H1 (cell line): ENCODE measurements at regions not wholly inside any gene's neighbourhood (a gene's known extent, or its start where the extent isn't known, plus 50 kb on each side); places are given as distances from the start of the nearest gene placed in this dataset.

Experiments used
- CTCF ChIA-PET: fragments of 300-600 bp; sonication (Branson Sonifier 250); formaldehyde crosslinking; loops from one replicate; lab custom pipeline; 2021; ENCODE audit not compliant: partially characterized antibody; lab: Charles Lee
- POLR2A ChIA-PET: fragments of 300-600 bp; sonication (Branson Sonifier 250); formaldehyde crosslinking; loops from one replicate; lab custom pipeline; 2021; ENCODE audit warnings: inconsistent platforms; ENCODE audit not compliant: partially characterized antibody; lab: Charles Lee
- DNase-seq, 2 experiments: peaks; one replicate each; pipeline versions ENCODE4 v3.0.0 to v3.0.0-alpha.2; 2010 to 2022; ENCODE audit warnings: low spot score in 2 of 2, low read depth in 1 of 2, mixed read lengths in 1 of 2
- FAIRE-seq: peaks from 2 replicates; lab custom pipeline; 2011; peaks lifted over from hg19 to GRCh38; lab: Jason Lieb, UNC
- H2AFZ ChIP-seq: 2 replicates; pipeline ENCODE4 v1.8.1; 2012; ENCODE audit warnings: low read length, inconsistent platforms
- H2AK5ac ChIP-seq: 2 replicates; pipeline ENCODE4 v1.6.1; 2013; ENCODE audit warnings: low read depth, low read length
- H2BK120ac ChIP-seq: replicated peaks from 2 replicates; pipeline ENCODE3; 2013; ENCODE audit warnings: low read depth, low read length, inconsistent platforms
- H2BK12ac ChIP-seq: 2 replicates; pipeline ENCODE4 v1.6.1; 2013; ENCODE audit warnings: low read depth, low read length
- H2BK15ac ChIP-seq: 2 replicates; pipeline ENCODE4 v1.6.1; 2013; ENCODE audit warnings: low read length
- H2BK20ac ChIP-seq: 2 replicates; pipeline ENCODE4 v1.6.1; 2013; ENCODE audit warnings: low read length
- H2BK5ac ChIP-seq: 2 replicates; pipeline ENCODE4 v1.6.1; 2013; ENCODE audit warnings: low read depth, low read length
- H3K14ac ChIP-seq: 2 replicates; pipeline ENCODE4 v1.6.1; 2013; ENCODE audit warnings: inconsistent platforms; ENCODE audit not compliant: insufficient read length
- H3K18ac ChIP-seq: 2 replicates; pipeline ENCODE4 v1.6.1; 2013; ENCODE audit warnings: low read length; ENCODE audit errors: extremely low read depth
- H3K23ac ChIP-seq: 2 replicates; pipeline ENCODE4 v1.6.1; 2013; ENCODE audit warnings: inconsistent platforms; ENCODE audit not compliant: insufficient read length
- H3K23me2 ChIP-seq: 2 replicates; pipeline ENCODE4 v1.6.1; 2013; ENCODE audit warnings: low read depth, low read length
- H3K27ac ChIP-seq: 2 replicates; pipeline ENCODE4 v1.6.1; 2011; ENCODE audit warnings: low read depth, low read length, inconsistent platforms
- H3K27me3 ChIP-seq, 4 experiments: replicated peaks in 1 of 4; 1 replicate in 1 of 4; 2 replicates in 3 of 4; pipeline versions ENCODE4 v1.6.1 to v1.8.1; 2011 to 2013; ENCODE audit warnings: low read length in 3 of 4, mild to moderate bottlenecking in 3 of 4, inconsistent platforms in 2 of 4, mixed read lengths in 2 of 4, moderate library complexity in 1 of 4; ENCODE audit not compliant: control insufficient read depth in 3 of 4, insufficient read depth in 3 of 4; ENCODE audit errors: extremely low read depth in 1 of 4
- H3K36me3 ChIP-seq, 4 experiments: 2 replicates each; pipeline versions ENCODE4 v1.6.1 to v1.8.1; 2011 to 2013; ENCODE audit warnings: mild to moderate bottlenecking in 4 of 4, low read length in 3 of 4, moderate library complexity in 2 of 4, control low read depth in 1 of 4, inconsistent platforms in 1 of 4; ENCODE audit not compliant: insufficient read depth in 4 of 4, control insufficient read depth in 2 of 4
- H3K4ac ChIP-seq: replicated peaks from 2 replicates; pipeline ENCODE3; 2013; ENCODE audit warnings: low read length, low read depth, mixed read lengths, inconsistent platforms; ENCODE audit not compliant: insufficient read length
- H3K4me1 ChIP-seq, 4 experiments: replicated peaks in 1 of 4; 1 replicate in 1 of 4; 2 replicates in 3 of 4; pipeline versions ENCODE4 v1.6.1 to v1.8.1; 2011 to 2013; ENCODE audit warnings: low read length in 3 of 4, inconsistent platforms in 2 of 4, mixed read lengths in 1 of 4; ENCODE audit not compliant: insufficient read depth in 4 of 4, control insufficient read depth in 3 of 4
- H3K4me2 ChIP-seq, 2 experiments: 2 replicates each; pipeline versions ENCODE4 v1.6.1 to v1.8.1; 2011 to 2013; ENCODE audit warnings: low read depth in 2 of 2, low read length in 2 of 2, control low read depth in 1 of 2, inconsistent platforms in 1 of 2, mild to moderate bottlenecking in 1 of 2; ENCODE audit not compliant: insufficient read depth in 1 of 2
- H3K4me3 ChIP-seq, 4 experiments: fragments of 200-600, 300-600 bp in 1 of 4; sonication (generic), shearing (Covaris generic), sonication (Bioruptor Twin) in 1 of 4; 2 replicates each; pipeline versions ENCODE4 v1.5.1 to v1.8.1; 2011 to 2016; ENCODE audit warnings: low read length in 4 of 4, low read depth in 3 of 4, control low read depth in 2 of 4, inconsistent platforms in 2 of 4, mild to moderate bottlenecking in 2 of 4, mixed read lengths in 1 of 4, moderate library complexity in 1 of 4; ENCODE audit not compliant: insufficient read depth in 2 of 4; ENCODE audit errors: extremely low read depth in 1 of 4
- H3K56ac ChIP-seq: replicated peaks from 2 replicates; pipeline ENCODE3; 2013; ENCODE audit warnings: low read depth, mild to moderate bottlenecking, mixed read lengths, low read length, inconsistent platforms; ENCODE audit not compliant: insufficient read length
- H3K79me1 ChIP-seq: 2 replicates; pipeline ENCODE4 v1.6.1; 2013; ENCODE audit warnings: low read depth, low read length, control low read depth
- H3K79me2 ChIP-seq, 2 experiments: 2 replicates each; pipeline versions ENCODE4 v1.6.1 to v1.8.1; 2012 to 2013; ENCODE audit warnings: low read length in 2 of 2, mild to moderate bottlenecking in 2 of 2, inconsistent platforms in 1 of 2; ENCODE audit not compliant: insufficient read depth in 2 of 2, control insufficient read depth in 1 of 2
- H3K9ac ChIP-seq, 4 experiments: replicated peaks in 1 of 4; 1 replicate in 1 of 4; 2 replicates in 3 of 4; pipeline versions ENCODE4 v1.6.1 to v1.8.1; 2011 to 2013; ENCODE audit warnings: low read depth in 3 of 4, low read length in 3 of 4, control low read depth in 2 of 4, mild to moderate bottlenecking in 2 of 4, moderate library complexity in 2 of 4, inconsistent platforms in 1 of 4; ENCODE audit errors: extremely low read depth in 1 of 4
- H3K9me3 ChIP-seq, 2 experiments: 2 replicates each; pipeline versions ENCODE4 v1.6.1 to v1.8.1; 2012 to 2013; ENCODE audit warnings: mild to moderate bottlenecking in 2 of 2, moderate library complexity in 2 of 2, control low read depth in 1 of 2, inconsistent platforms in 1 of 2, low read depth in 1 of 2, low read length in 1 of 2, mixed read lengths in 1 of 2; ENCODE audit not compliant: insufficient read depth in 2 of 2
- H4K20me1 ChIP-seq, 2 experiments: replicated peaks in 1 of 2; 2 replicates each; pipeline versions ENCODE3 to v1.8.1; 2011 to 2013; ENCODE audit warnings: inconsistent platforms in 2 of 2, low read length in 2 of 2, mild to moderate bottlenecking in 1 of 2; ENCODE audit not compliant: insufficient read depth in 2 of 2, control insufficient read depth in 1 of 2
- H4K5ac ChIP-seq: 2 replicates; pipeline ENCODE4 v1.6.1; 2013; ENCODE audit warnings: low read length, low read depth, mixed read lengths, inconsistent platforms; ENCODE audit not compliant: insufficient read length
- H4K8ac ChIP-seq: 2 replicates; pipeline ENCODE4 v1.8.0; 2013; ENCODE audit warnings: mild to moderate bottlenecking, moderate library complexity, low read length, inconsistent platforms; ENCODE audit not compliant: insufficient read depth; ENCODE audit errors: extremely low read depth
- H4K91ac ChIP-seq: replicated peaks from 2 replicates; pipeline ENCODE3; 2013; ENCODE audit warnings: low read length, mixed read lengths, inconsistent platforms; ENCODE audit not compliant: insufficient read length
- CBX8 ChIP-seq: fragments of 300-800, 300-1000 bp; sonication (generic); IDR thresholded peaks from 2 replicates; pipeline ENCODE4 v1.7.1; 2016; ENCODE audit warnings: low read depth, low read length, borderline replicate concordance
- EZH2 ChIP-seq: fragments of 200-600 bp; sonication (generic); IDR thresholded peaks from 2 replicates; pipeline ENCODE4 v1.7.1; 2012; ENCODE audit warnings: low read depth, mild to moderate bottlenecking, moderate library complexity, low read length, inconsistent platforms; ENCODE audit not compliant: severe bottlenecking
- POLR2A ChIP-seq, 2 experiments: IDR thresholded peaks; 1 replicate in 1 of 2; 2 replicates in 1 of 2; pipeline ENCODE4 v1.6.1; 2011; ENCODE audit warnings: low read depth in 2 of 2, low read length in 2 of 2, mild to moderate bottlenecking in 2 of 2; ENCODE audit errors: control extremely low read depth in 1 of 2
- RNF2 ChIP-seq: fragments of 200-900, 300-1000 bp; sonication (generic); IDR thresholded peaks from 2 replicates; pipeline ENCODE4 v1.7.1; 2016; ENCODE audit warnings: borderline replicate concordance, low read depth, mild to moderate bottlenecking, antibody characterized with exemption, low read length; ENCODE audit not compliant: poor library complexity, severe bottlenecking; ENCODE audit errors: missing control alignments
- SIN3A ChIP-seq, 2 experiments: IDR thresholded peaks in 1 of 2; conservative IDR thresholded peaks in 1 of 2; 2 replicates each; pipeline ENCODE4 v1.6.1; 2011 to 2012; ENCODE audit warnings: low read length in 2 of 2, improper control_type of control experiment in 1 of 2, low read depth in 1 of 2, mild to moderate bottlenecking in 1 of 2
- WGBS, 2 experiments: shearing (Covaris generic) in 1 of 2; methylation state at CpG; one replicate each; pipeline versions ENCODE4 v1.1.6 to v1.1.7; 2013 to 2015; ENCODE audit warnings: low lambda C conversion rate in 2 of 2, mixed read lengths in 2 of 2, inconsistent platforms in 1 of 2, low coverage in 1 of 2, missing lambda C conversion rate in 1 of 2; ENCODE audit not compliant: insufficient replicate concordance in 2 of 2, insufficient coverage in 1 of 2, insufficient read length in 1 of 2; ENCODE audit errors: extremely low coverage in 1 of 2, missing lambda C conversion rate in 1 of 2; 5-methylcytosine and 5-hydroxymethylcytosine counted together

DNA sequence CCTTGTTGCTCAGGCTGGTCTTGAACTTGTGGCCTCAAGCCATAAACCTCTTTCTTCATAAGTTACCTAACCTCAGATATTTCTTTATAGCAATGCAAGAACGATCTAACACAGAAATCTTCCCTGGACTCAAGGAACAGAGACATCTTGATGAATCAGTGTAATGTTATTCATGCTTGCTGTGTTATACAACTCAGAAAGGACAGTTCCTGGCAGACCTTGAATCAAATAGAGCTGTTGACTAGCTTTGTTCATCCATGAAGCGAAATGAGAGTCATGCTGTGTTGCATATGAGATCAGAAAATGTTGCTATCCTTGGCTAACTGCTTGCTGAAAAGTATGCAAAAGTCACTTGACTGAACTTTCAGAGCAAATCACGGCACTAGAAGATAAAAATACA is 72.6 kb upstream of the ARHGAP24 start:
- DNase-seq: no peak
- TF ChIP-seq SIN3A (conservative IDR thresholded peaks at IDR 0.05 in 1 of 2, IDR thresholded peaks at IDR 0.05 in 1 of 2; ENCODE audit: low read depth in 1 of 2, low read length in 2 of 2): no peak
- no peak for TF ChIP-seq EZH2
- no peak for TF ChIP-seq POLR2A (IDR thresholded peaks at IDR 0.05; ENCODE audit: control extremely low read depth in 1 of 2, low read depth in 2 of 2, low read length in 2 of 2)
- TF ChIP-seq RNF2: no peak
- TF ChIP-seq CBX8: no peak

More for the DNA sequence above, 72.6 kb upstream of the ARHGAP24 start:
- Histone ChIP-seq H2BK12ac (no peak overlapping the region), H3K23me2 (no peaks in the 10 kb centered on the region), H3K18ac (no peak overlapping the region), H3K27ac (no peak overlapping the region), H2BK120ac (no peak overlapping the region), H2BK20ac (no peak overlapping the region), H3K36me3 (no peaks in the 10 kb centered on the region), H3K14ac (no peak overlapping the region), H4K5ac (no peak overlapping the region), H3K4ac (no peak overlapping the region), H3K9me3 (no peaks in the 10 kb centered on the region), H2BK15ac (no peak overlapping the region), H4K91ac (no peak overlapping the region), H3K4me1 (no peaks in the 10 kb centered on the region), H3K56ac (no peak overlapping the region), H3K4me2 (no peak overlapping the region), H4K20me1 (no peaks in the 10 kb centered on the region), H3K79me1 (no peaks in the 10 kb centered on the region), H4K8ac (no peak overlapping the region), H3K27me3 (no peaks in the 10 kb centered on the region), H3K9ac (no peak overlapping the region), H2AFZ (no peak overlapping the region), H3K79me2 (no peaks in the 10 kb centered on the region), H3K23ac (no peak overlapping the region), H2AK5ac (no peak overlapping the region), H3K4me3 (no peak overlapping the region), H2BK5ac (no peak overlapping the region)
- 70% methylated on average over 3 of the region's 3 CpGs; no CpG with 5 or more reads in 1 of the 2 experiments for WGBS, 2 experiments
- no peak for FAIRE-seq
- ChIA-PET CTCF (interaction anchor here (1.0 to 2.4 kb wide), 5 partner anchors 11 to 253 kb away, joined by 3 to 9 read pairs (median 4); no protein-coding TSS in a partner anchor), POLR2A (no interaction called here)
